ENCODE measurements at regions not wholly inside any gene's neighbourhood (a gene's known extent, or its start where the extent isn't known, plus 50 kb on each side); places are given as distances from the start of the nearest gene placed in this dataset.
"Not testable (repeated sequence)": the region's sequence is repeated elsewhere in the genome, so short reads cannot be mapped to it uniquely, and the experiment has no call there.

- DNase-seq (ENCODE audit: low read depth): no peak
These were observed 124.1 kb upstream of the NEIL3 start for GRCh38 chr4:177185579-177185978.

- no peak for DNase-seq (ENCODE audit: low read depth)
These were observed 122.3 kb upstream of the NEIL3 start for GRCh38 chr4:177187371-177187770.

- DNase-seq (ENCODE audit: low read depth): no peak
These were observed 118.6 kb upstream of the NEIL3 start for GRCh38 chr4:177190995-177191580.

- DNase-seq (ENCODE audit: low read depth): no peak
These were observed 118.1 kb upstream of the NEIL3 start for GRCh38 chr4:177191586-177191985.

GRCh38 chr4:177191991-177192390, 117.7 kb upstream of the NEIL3 start:
- DNase-seq (ENCODE audit: low read depth): no peak

GRCh38 chr4:177193024-177193715, 116.5 kb upstream of the NEIL3 start:
- not testable (repeated sequence) for DNase-seq (ENCODE audit: low read depth)

- DNase-seq (ENCODE audit: low read depth): no peak
These were observed 114.8 kb upstream of the NEIL3 start for GRCh38 chr4:177194906-177195305.

- DNase-seq (ENCODE audit: low read depth): no peak
These were observed 113.1 kb upstream of the NEIL3 start for GRCh38 chr4:177196615-177197014.

- DNase-seq (ENCODE audit: low read depth): no peak
These were observed 108.1 kb upstream of the NEIL3 start for GRCh38 chr4:177201614-177202013.

- DNase-seq (ENCODE audit: low read depth): no peak
These were observed 105.5 kb upstream of the NEIL3 start for GRCh38 chr4:177204126-177204525.

GRCh38 chr4:177214935-177215334, 94.7 kb upstream of the NEIL3 start:
- DNase-seq (ENCODE audit: low read depth): no peak

GRCh38 chr4:177220376-177220775, 89.3 kb upstream of the NEIL3 start:
- DNase-seq (ENCODE audit: low read depth): no peak

- DNase-seq (ENCODE audit: low read depth): no peak
These were observed 86.9 kb upstream of the NEIL3 start for GRCh38 chr4:177222781-177223180.

GRCh38 chr4:177225605-177226004, 84.1 kb upstream of the NEIL3 start:
- DNase-seq (ENCODE audit: low read depth): no peak

- DNase-seq (ENCODE audit: low read depth): no peak
These were observed 82.0 kb upstream of the NEIL3 start for GRCh38 chr4:177227636-177228035.

GRCh38 chr4:177228599-177228998, 81.1 kb upstream of the NEIL3 start:
- DNase-seq (ENCODE audit: low read depth): no peak

- DNase-seq (ENCODE audit: low read depth): no peak
These were observed 80.3 kb upstream of the NEIL3 start for GRCh38 chr4:177229331-177229730.

- no peak for DNase-seq (ENCODE audit: low read depth)
These were observed 77.2 kb upstream of the NEIL3 start for GRCh38 chr4:177232473-177232872.

GRCh38 chr4:177235026-177235425, 74.6 kb upstream of the NEIL3 start:
- DNase-seq (ENCODE audit: low read depth): no peak

GRCh38 chr4:177236886-177237285, 72.8 kb upstream of the NEIL3 start:
- DNase-seq (ENCODE audit: low read depth): no peak

- no peak for DNase-seq (ENCODE audit: low read depth)
These were observed 72.4 kb upstream of the NEIL3 start for GRCh38 chr4:177237291-177237690.

GRCh38 chr4:177239477-177239876, 70.2 kb upstream of the NEIL3 start:
- no peak for DNase-seq (ENCODE audit: low read depth)

GRCh38 chr4:177239878-177240277, 69.8 kb upstream of the NEIL3 start:
- DNase-seq (ENCODE audit: low read depth): no peak
